GM23338 (cell line): ENCODE measurements at regions not wholly inside any gene's neighbourhood (a gene's known extent, or its start where the extent isn't known, plus 50 kb on each side); places are given as distances from the start of the nearest gene placed in this dataset.

ENCODE experiments used
- ATAC-seq: fragments of 200-7000 bp; cut with Tn5 transposase; 3 replicates; pipeline ENCODE4 v1.9.1; 2020
- DNase-seq: peaks from one replicate; pipeline ENCODE4 v3.0.0-alpha.2; 2015; ENCODE audit warnings: low spot score
- H2AFZ ChIP-seq: fragments of 200-600 bp; sonication (generic); 2 replicates; pipeline ENCODE4 v1.8.0; 2016; ENCODE audit warnings: antibody characterized with exemption, mild to moderate bottlenecking, moderate library complexity
- H3F3A ChIP-seq: fragments of 200-600 bp; sonication (generic); replicated peaks from 2 replicates; pipeline ENCODE4 v1.8.0; 2017; ENCODE audit warnings: antibody characterized with exemption, mixed run types, low read depth
- H3K27ac ChIP-seq: fragments of 200-600 bp; sonication (generic); 2 replicates; pipeline ENCODE4 v1.6.1; 2016; ENCODE audit warnings: low read depth
- H3K27me3 ChIP-seq: fragments of 200-600 bp; sonication (generic); 2 replicates; pipeline ENCODE4 v1.8.0; 2016; ENCODE audit warnings: mild to moderate bottlenecking, mixed run types, moderate library complexity; ENCODE audit not compliant: insufficient read depth
- H3K36me3 ChIP-seq: fragments of 200-600 bp; sonication (generic); 2 replicates; pipeline ENCODE4 v1.8.0; 2016; ENCODE audit warnings: mild to moderate bottlenecking; ENCODE audit not compliant: insufficient read depth
- H3K4me1 ChIP-seq: fragments of 200-600 bp; sonication (generic); 2 replicates; pipeline ENCODE4 v1.8.0; 2016; ENCODE audit warnings: mild to moderate bottlenecking, moderate library complexity; ENCODE audit not compliant: insufficient read depth
- H3K4me2 ChIP-seq: fragments of 200-600 bp; sonication (generic); 2 replicates; pipeline ENCODE4 v1.7.1; 2017; ENCODE audit warnings: mixed run types
- H3K4me3 ChIP-seq: fragments of 200-600 bp; sonication (generic); 2 replicates; pipeline ENCODE4 v1.6.1; 2016; ENCODE audit warnings: mixed run types
- H3K79me2 ChIP-seq: fragments of 200-600 bp; sonication (generic); replicated peaks from 2 replicates; pipeline ENCODE4 v1.8.0; 2017; ENCODE audit warnings: mild to moderate bottlenecking; ENCODE audit not compliant: insufficient read depth
- H3K9me2 ChIP-seq: fragments of 200-600 bp; sonication (generic); 2 replicates; pipeline ENCODE4 v1.8.0; 2017; ENCODE audit not compliant: insufficient read depth
- H4K20me1 ChIP-seq: fragments of 200-600 bp; sonication (generic); replicated peaks from 2 replicates; pipeline ENCODE4 v1.8.0; 2017; ENCODE audit warnings: mild to moderate bottlenecking; ENCODE audit not compliant: insufficient read depth
- H3K27ac Mint-ChIP-seq: 2 replicates; pipeline ENCODE4 v1.8.0; 2020; ENCODE audit warnings: inconsistent platforms, mild to moderate bottlenecking, moderate library complexity, mixed read lengths
- H3K27me3 Mint-ChIP-seq: 3 replicates; pipeline ENCODE4 v1.8.0; 2022; ENCODE audit warnings: low read depth, mild to moderate bottlenecking, moderate library complexity, mixed read lengths, inconsistent platforms; ENCODE audit not compliant: insufficient read depth, poor library complexity
- H3K36me3 Mint-ChIP-seq: 3 replicates; pipeline ENCODE4 v1.8.0; 2021; ENCODE audit warnings: low read depth, mild to moderate bottlenecking, inconsistent platforms, moderate library complexity, mixed read lengths
- H3K4me1 Mint-ChIP-seq: 3 replicates; pipeline ENCODE4 v1.8.0; 2020; ENCODE audit warnings: mild to moderate bottlenecking, inconsistent platforms, mixed read lengths
- H3K4me3 Mint-ChIP-seq: 3 replicates; pipeline ENCODE4 v1.8.0; 2021; ENCODE audit warnings: moderate library complexity, mild to moderate bottlenecking, inconsistent platforms, mixed read lengths
- H3K9me3 Mint-ChIP-seq: 3 replicates; pipeline ENCODE4 v1.8.0; 2020; ENCODE audit warnings: moderate library complexity, mild to moderate bottlenecking, inconsistent platforms, mixed read lengths
- POLR2AphosphoS5 ChIP-seq: IDR thresholded peaks from 2 replicates; pipeline ENCODE4 v1.6.1; 2016; ENCODE audit warnings: antibody characterized with exemption, low read depth
- REST ChIP-seq: IDR thresholded peaks from one replicate; pipeline ENCODE4 v1.6.1; 2018; ENCODE audit warnings: antibody characterized with exemption; ENCODE audit not compliant: unreplicated experiment
- ZNF114 ChIP-seq: fragments of 250-450 bp; sonication (Bioruptor Pico); IDR thresholded peaks from 2 replicates; pipeline ENCODE4 v1.5.0; 2020; ENCODE audit warnings: mild to moderate bottlenecking, moderate library complexity
- ZNF331 ChIP-seq: fragments of 250-450 bp; sonication (Bioruptor Pico); IDR thresholded peaks from 2 replicates; pipeline ENCODE4 v1.5.0; 2020; ENCODE audit warnings: low read depth, mild to moderate bottlenecking, moderate library complexity
- TF ChIP-seq, protein P1 (sequence below): IDR thresholded peaks from 2 replicates; pipeline ENCODE4 v1.6.1; 2016; ENCODE audit warnings: antibody characterized with exemption
- TF ChIP-seq, protein P2 (sequence below): fragments of 250-450 bp; sonication (Bioruptor Pico); IDR thresholded peaks from 2 replicates; pipeline ENCODE4 v1.5.0; 2020; ENCODE audit warnings: mild to moderate bottlenecking, moderate library complexity

GRCh38 chr5:164097749-164098148 lies 592.3 kb downstream of the MAT2B start (continued):
- TF ChIP-seq REST = no peak
- TF ChIP-seq, protein P1, sequence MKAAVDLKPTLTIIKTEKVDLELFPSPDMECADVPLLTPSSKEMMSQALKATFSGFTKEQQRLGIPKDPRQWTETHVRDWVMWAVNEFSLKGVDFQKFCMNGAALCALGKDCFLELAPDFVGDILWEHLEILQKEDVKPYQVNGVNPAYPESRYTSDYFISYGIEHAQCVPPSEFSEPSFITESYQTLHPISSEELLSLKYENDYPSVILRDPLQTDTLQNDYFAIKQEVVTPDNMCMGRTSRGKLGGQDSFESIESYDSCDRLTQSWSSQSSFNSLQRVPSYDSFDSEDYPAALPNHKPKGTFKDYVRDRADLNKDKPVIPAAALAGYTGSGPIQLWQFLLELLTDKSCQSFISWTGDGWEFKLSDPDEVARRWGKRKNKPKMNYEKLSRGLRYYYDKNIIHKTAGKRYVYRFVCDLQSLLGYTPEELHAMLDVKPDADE = no peak

GRCh38 chr5:164098531-164098930 lies 593.1 kb downstream of the MAT2B start:
- Histone ChIP-seq H3K27ac (no peak overlapping the region), H3K4me2 (no peak overlapping the region), H3K36me3 (no peaks in the 10 kb centered on the region), H3K27me3 (no peaks in the 10 kb centered on the region), H3K79me2 (no peaks in the 10 kb centered on the region), H3F3A (no peaks in the 10 kb centered on the region), H3K4me3 (no peak overlapping the region), H3K9me2 (no peaks in the 10 kb centered on the region; the same call in 1 of the 2 replicates), H2AFZ (no peak overlapping the region), H3K4me1 (peaks cover 15% of the 10 kb centered on the region; the same call in 1 of the 2 replicates), H4K20me1 (no peaks in the 10 kb centered on the region)
- Mint-ChIP-seq H3K27me3 (no peaks in the 10 kb centered on the region), H3K27ac (no peak overlapping the region), H3K9me3 (no peaks in the 10 kb centered on the region), H3K36me3 (no peaks in the 10 kb centered on the region; the same call in 2 of the 3 replicates), H3K4me3 (no peak overlapping the region), H3K4me1 (peaks cover 11% of the 10 kb centered on the region)
- DNase-seq = no peak
- TF ChIP-seq, protein P2, sequence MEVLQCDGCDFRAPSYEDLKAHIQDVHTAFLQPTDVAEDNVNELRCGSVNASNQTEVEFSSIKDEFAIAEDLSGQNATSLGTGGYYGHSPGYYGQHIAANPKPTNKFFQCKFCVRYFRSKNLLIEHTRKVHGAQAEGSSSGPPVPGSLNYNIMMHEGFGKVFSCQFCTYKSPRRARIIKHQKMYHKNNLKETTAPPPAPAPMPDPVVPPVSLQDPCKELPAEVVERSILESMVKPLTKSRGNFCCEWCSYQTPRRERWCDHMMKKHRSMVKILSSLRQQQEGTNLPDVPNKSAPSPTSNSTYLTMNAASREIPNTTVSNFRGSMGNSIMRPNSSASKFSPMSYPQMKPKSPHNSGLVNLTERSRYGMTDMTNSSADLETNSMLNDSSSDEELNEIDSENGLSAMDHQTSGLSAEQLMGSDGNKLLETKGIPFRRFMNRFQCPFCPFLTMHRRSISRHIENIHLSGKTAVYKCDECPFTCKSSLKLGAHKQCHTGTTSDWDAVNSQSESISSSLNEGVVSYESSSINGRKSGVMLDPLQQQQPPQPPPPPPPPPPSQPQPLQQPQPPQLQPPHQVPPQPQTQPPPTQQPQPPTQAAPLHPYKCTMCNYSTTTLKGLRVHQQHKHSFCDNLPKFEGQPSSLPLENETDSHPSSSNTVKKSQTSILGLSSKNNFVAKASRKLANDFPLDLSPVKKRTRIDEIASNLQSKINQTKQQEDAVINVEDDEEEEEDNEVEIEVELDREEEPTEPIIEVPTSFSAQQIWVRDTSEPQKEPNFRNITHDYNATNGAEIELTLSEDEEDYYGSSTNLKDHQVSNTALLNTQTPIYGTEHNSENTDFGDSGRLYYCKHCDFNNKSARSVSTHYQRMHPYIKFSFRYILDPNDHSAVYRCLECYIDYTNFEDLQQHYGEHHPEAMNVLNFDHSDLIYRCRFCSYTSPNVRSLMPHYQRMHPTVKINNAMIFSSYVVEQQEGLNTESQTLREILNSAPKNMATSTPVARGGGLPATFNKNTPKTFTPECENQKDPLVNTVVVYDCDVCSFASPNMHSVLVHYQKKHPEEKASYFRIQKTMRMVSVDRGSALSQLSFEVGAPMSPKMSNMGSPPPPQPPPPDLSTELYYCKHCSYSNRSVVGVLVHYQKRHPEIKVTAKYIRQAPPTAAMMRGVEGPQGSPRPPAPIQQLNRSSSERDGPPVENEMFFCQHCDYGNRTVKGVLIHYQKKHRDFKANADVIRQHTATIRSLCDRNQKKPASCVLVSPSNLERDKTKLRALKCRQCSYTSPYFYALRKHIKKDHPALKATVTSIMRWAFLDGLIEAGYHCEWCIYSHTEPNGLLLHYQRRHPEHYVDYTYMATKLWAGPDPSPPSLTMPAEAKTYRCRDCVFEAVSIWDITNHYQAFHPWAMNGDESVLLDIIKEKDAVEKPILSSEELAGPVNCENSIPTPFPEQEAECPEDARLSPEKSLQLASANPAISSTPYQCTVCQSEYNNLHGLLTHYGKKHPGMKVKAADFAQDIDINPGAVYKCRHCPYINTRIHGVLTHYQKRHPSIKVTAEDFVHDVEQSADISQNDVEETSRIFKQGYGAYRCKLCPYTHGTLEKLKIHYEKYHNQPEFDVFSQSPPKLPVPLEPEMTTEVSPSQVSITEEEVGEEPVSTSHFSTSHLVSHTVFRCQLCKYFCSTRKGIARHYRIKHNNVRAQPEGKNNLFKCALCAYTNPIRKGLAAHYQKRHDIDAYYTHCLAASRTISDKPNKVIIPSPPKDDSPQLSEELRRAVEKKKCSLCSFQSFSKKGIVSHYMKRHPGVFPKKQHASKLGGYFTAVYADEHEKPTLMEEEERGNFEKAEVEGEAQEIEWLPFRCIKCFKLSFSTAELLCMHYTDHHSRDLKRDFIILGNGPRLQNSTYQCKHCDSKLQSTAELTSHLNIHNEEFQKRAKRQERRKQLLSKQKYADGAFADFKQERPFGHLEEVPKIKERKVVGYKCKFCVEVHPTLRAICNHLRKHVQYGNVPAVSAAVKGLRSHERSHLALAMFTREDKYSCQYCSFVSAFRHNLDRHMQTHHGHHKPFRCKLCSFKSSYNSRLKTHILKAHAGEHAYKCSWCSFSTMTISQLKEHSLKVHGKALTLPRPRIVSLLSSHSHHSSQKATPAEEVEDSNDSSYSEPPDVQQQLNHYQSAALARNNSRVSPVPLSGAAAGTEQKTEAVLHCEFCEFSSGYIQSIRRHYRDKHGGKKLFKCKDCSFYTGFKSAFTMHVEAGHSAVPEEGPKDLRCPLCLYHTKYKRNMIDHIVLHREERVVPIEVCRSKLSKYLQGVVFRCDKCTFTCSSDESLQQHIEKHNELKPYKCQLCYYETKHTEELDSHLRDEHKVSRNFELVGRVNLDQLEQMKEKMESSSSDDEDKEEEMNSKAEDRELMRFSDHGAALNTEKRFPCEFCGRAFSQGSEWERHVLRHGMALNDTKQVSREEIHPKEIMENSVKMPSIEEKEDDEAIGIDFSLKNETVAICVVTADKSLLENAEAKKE = no peak
- TF ChIP-seq, protein P1 = no peak
- TF ChIP-seq REST (no peak), ZNF331 (CRISPR knock-in tag) (no peak), ZNF114 (CRISPR knock-in tag) (no peak), POLR2AphosphoS5 (no peak)
- no peak for ATAC-seq
